Endothelial cell of umbilical vein (primary cell): ENCODE measurements at regions not wholly inside any gene's neighbourhood (a gene's known extent, or its start where the extent isn't known, plus 50 kb on each side); places are given as distances from the start of the nearest gene placed in this dataset.

Experiments
- BruUV-seq: library from RNA; stranded (reverse); fragments of 400-500 nt; replicated peaks from 2 replicates; lab custom pipeline; 2021; lab: Mats Ljungman, UMichigan
- CTCF ChIA-PET: fragments of 300-600, 350-600 bp; sonication (Branson Sonifier 250); formaldehyde crosslinking; loops from one replicate; lab custom pipeline; 2021; ENCODE audit warnings: antibody characterized with exemption, inconsistent platforms; lab: Charles Lee
- POLR2A ChIA-PET: fragments of 300-600, 350-600 bp; sonication (Branson Sonifier 250); formaldehyde crosslinking; loops from one replicate; lab custom pipeline; 2021; ENCODE audit warnings: antibody characterized with exemption, inconsistent platforms; lab: Charles Lee
- DNase-seq: peaks from one replicate; pipeline ENCODE4 v3.0.0-alpha.2; 2011; ENCODE audit warnings: low read depth, low spot score
- FAIRE-seq: peaks from 2 replicates; lab custom pipeline; 2011; peaks lifted over from hg19 to GRCh38; lab: Jason Lieb, UNC
- H2AFZ ChIP-seq: 2 replicates; pipeline ENCODE4 v1.6.0; 2012; ENCODE audit warnings: low read depth, low read length, control low read depth, inconsistent platforms
- H3K27ac ChIP-seq: 2 replicates; pipeline ENCODE4 v1.5.1; 2011; ENCODE audit warnings: low read depth, mild to moderate bottlenecking, control low read depth, low read length, moderate library complexity; ENCODE audit not compliant: insufficient read depth
- H3K27me3 ChIP-seq, 2 experiments: 2 replicates each; pipeline versions ENCODE4 v1.6.0 to v1.6.1; 2011; ENCODE audit warnings: low read length in 2 of 2, mixed read lengths in 1 of 2; ENCODE audit not compliant: control insufficient read depth in 2 of 2, insufficient read depth in 2 of 2
- H3K36me3 ChIP-seq, 2 experiments: 2 replicates in 1 of 2; 3 replicates in 1 of 2; pipeline ENCODE4 v1.5.1; 2011; ENCODE audit warnings: low read length in 2 of 2, mild to moderate bottlenecking in 1 of 2, moderate library complexity in 1 of 2; ENCODE audit not compliant: control insufficient read depth in 2 of 2, insufficient read depth in 2 of 2; ENCODE audit errors: extremely low read depth in 1 of 2
- H3K4me1 ChIP-seq: 3 replicates; pipeline ENCODE4 v1.5.1; 2011; ENCODE audit warnings: mild to moderate bottlenecking, low read length; ENCODE audit not compliant: control insufficient read depth, insufficient read depth; ENCODE audit errors: extremely low read depth
- H3K4me2 ChIP-seq: 2 replicates; pipeline ENCODE4 v1.6.1; 2011; ENCODE audit warnings: low read length, control low read depth, mixed read lengths; ENCODE audit not compliant: insufficient read depth
- H3K4me3 ChIP-seq, 3 experiments: fragments of 200-600 bp in 1 of 3; sonication (generic), shearing (Covaris generic) in 1 of 3; replicated peaks in 1 of 3; 2 replicates each; pipeline ENCODE4 v1.5.1; 2011 to 2016; ENCODE audit warnings: control low read depth in 3 of 3, low read length in 3 of 3, mild to moderate bottlenecking in 2 of 3, inconsistent platforms in 1 of 3, low read depth in 1 of 3, moderate library complexity in 1 of 3; ENCODE audit not compliant: insufficient read depth in 1 of 3
- H3K79me2 ChIP-seq: 2 replicates; pipeline ENCODE4 v1.6.0; 2012; ENCODE audit warnings: low read length, inconsistent platforms; ENCODE audit not compliant: control insufficient read depth, insufficient read depth
- H3K9ac ChIP-seq: replicated peaks from 2 replicates; pipeline ENCODE3; 2011; ENCODE audit warnings: low read length, control low read depth; ENCODE audit not compliant: insufficient read depth; ENCODE audit errors: extremely low read depth
- H3K9me1 ChIP-seq: replicated peaks from 3 replicates; pipeline ENCODE4 v1.6.0; 2011; ENCODE audit warnings: mild to moderate bottlenecking, low read length; ENCODE audit not compliant: control insufficient read depth, insufficient read depth; ENCODE audit errors: extremely low read depth
- H3K9me3 ChIP-seq: replicated peaks from 2 replicates; pipeline ENCODE4 v1.5.1; 2012; ENCODE audit warnings: low read length, inconsistent platforms; ENCODE audit not compliant: control insufficient read depth, insufficient read depth
- H4K20me1 ChIP-seq: replicated peaks from 2 replicates; pipeline ENCODE3; 2011; ENCODE audit warnings: mild to moderate bottlenecking, low read length; ENCODE audit not compliant: control insufficient read depth, insufficient read depth; ENCODE audit errors: extremely low read depth
- CTCF ChIP-seq, 2 donors: IDR thresholded peaks; 1 replicate in 1 of 2; 2 replicates in 1 of 2; pipeline ENCODE4 v1.5.1; 2011; ENCODE audit warnings: low read length in 2 of 2, mild to moderate bottlenecking in 2 of 2, moderate library complexity in 2 of 2, control low read depth in 1 of 2, inconsistent platforms in 1 of 2, low read depth in 1 of 2; ENCODE audit not compliant: insufficient read depth in 1 of 2; ENCODE audit errors: extremely low read depth in 1 of 2
- EZH2 ChIP-seq: IDR thresholded peaks from 2 replicates; pipeline ENCODE4 v1.6.1; 2012; ENCODE audit warnings: borderline replicate concordance, low read depth, mild to moderate bottlenecking, moderate library complexity, low read length, inconsistent platforms; ENCODE audit not compliant: severe bottlenecking
- FOS ChIP-seq: IDR thresholded peaks from 2 replicates; pipeline ENCODE4 v1.6.1; 2011; ENCODE audit warnings: mild to moderate bottlenecking, low read length, moderate library complexity, borderline replicate concordance; ENCODE audit not compliant: insufficient read depth
- GATA2 ChIP-seq: IDR thresholded peaks from 2 replicates; pipeline ENCODE4 v1.7.0; 2011; ENCODE audit warnings: low read depth, mild to moderate bottlenecking, moderate library complexity, mixed read lengths, low read length; ENCODE audit not compliant: insufficient read length, insufficient read depth
- JUN ChIP-seq: IDR thresholded peaks from 2 replicates; pipeline ENCODE4 v1.6.1; 2011; ENCODE audit warnings: borderline replicate concordance, low read depth; ENCODE audit not compliant: insufficient read length, insufficient read depth
- MAX ChIP-seq: IDR thresholded peaks from 2 replicates; pipeline ENCODE4 v1.6.1; 2011; ENCODE audit not compliant: insufficient read depth, insufficient read length
- MYC ChIP-seq: IDR thresholded peaks from one replicate; pipeline ENCODE4 v1.6.1; 2011; ENCODE audit warnings: mild to moderate bottlenecking, low read depth, low read length
- POLR2A ChIP-seq: IDR thresholded peaks from 2 replicates; pipeline ENCODE4 v1.6.1; 2012; ENCODE audit warnings: low read depth, mild to moderate bottlenecking, control low read depth, low read length
- POLR2AphosphoS5 ChIP-seq: IDR thresholded peaks from 2 replicates; pipeline ENCODE4 v1.6.1; 2012; ENCODE audit warnings: low read depth, mild to moderate bottlenecking, control low read depth, low read length, moderate library complexity; ENCODE audit not compliant: insufficient read depth
- dilution Hi-C: fragments of 300-500 bp; cut with MboI; formaldehyde crosslinking; loops from one replicate; pipeline ENCODE4 v1.15.0; 2019; ENCODE audit warnings: low sequenced_read_pairs; ENCODE audit not compliant: extremely low pct_ligation_motif_present
- intact Hi-C: fragments of 100-400 bp; cut with micrococcal nuclease; formaldehyde crosslinking; loops from one replicate; pipeline ENCODE4 v1.10.0; 2022

- H3K4me3 ChIP-seq = no peak overlapping the region
- no peak overlapping the region for H2AFZ ChIP-seq
- no peak for TF ChIP-seq GATA2
- TF ChIP-seq FOS = no peak
- TF ChIP-seq POLR2A = no peak
- no peak for TF ChIP-seq JUN
- no peak for TF ChIP-seq MYC
- TF ChIP-seq MAX = no peak
- TF ChIP-seq EZH2 = no peak
- no peak for TF ChIP-seq POLR2AphosphoS5
- no peak for TF ChIP-seq CTCF (IDR thresholded peaks at IDR 0.05; ENCODE audit: extremely low read depth in 1 of 2, insufficient read depth in 1 of 2, low read depth in 1 of 2, low read length in 2 of 2)
- CTCF ChIA-PET = no interaction called here
- BruUV-seq = no TSS peak
- H3K4me1 ChIP-seq = no peaks in the 10 kb centered on the region
- no peak overlapping the region for H3K9ac ChIP-seq
- no peak overlapping the region for H3K27ac ChIP-seq
- no peak for FAIRE-seq
- no peaks in the 10 kb centered on the region for H3K36me3 ChIP-seq
- H3K9me3 ChIP-seq = no peaks in the 10 kb centered on the region
- POLR2A ChIA-PET = no interaction called here
- H4K20me1 ChIP-seq = no peaks in the 10 kb centered on the region
- H3K4me2 ChIP-seq = no peak overlapping the region
- intact Hi-C loops = no loop called here
- H3K79me2 ChIP-seq = no peaks in the 10 kb centered on the region
- DNase-seq = no peak
- dilution Hi-C loops = no loop called here
- H3K9me1 ChIP-seq = no peaks in the 10 kb centered on the region
- H3K27me3 ChIP-seq = no peaks in the 10 kb centered on the region
Observed at GRCh38 chr9:95598236-95598635, 81.5 kb upstream of the PTCH1 start.
